Pancreas (tissue), 10 donors: ENCODE measurements at regions not wholly inside any gene's neighbourhood (a gene's known extent, or its start where the extent isn't known, plus 50 kb on each side); places are given as distances from the start of the nearest gene placed in this dataset.

ENCODE experiments used
- ATAC-seq, 4 donors: fragments of 200-7000 bp; cut with Tn5 transposase; one replicate each; pipeline versions ENCODE4 v1.8.0 to v1.9.1; 2020; ENCODE audit warnings: mild to moderate bottlenecking in 4 of 4, moderate library complexity in 4 of 4
- DNase-seq, 6 donors: peaks; one replicate each; pipeline ENCODE4 v3.0.0-alpha.2; 2020
- FAIRE-seq: peaks from 2 replicates; lab custom pipeline; 2012; peaks lifted over from hg19 to GRCh38; lab: Jason Lieb, UNC
- H3K27ac ChIP-seq, 4 donors: fragments of 200-600 bp; sonication (generic); 1 replicate in 3 of 4; 2 replicates in 1 of 4; pipeline versions ENCODE4 v1.5.0 to v1.8.0; 2020
- H3K27me3 ChIP-seq, 4 donors: fragments of 200-600 bp; one replicate each; pipeline ENCODE4 v1.8.0; 2021
- H3K36me3 ChIP-seq, 3 donors: fragments of 200-600 bp; sonication (generic) in 1 of 3; one replicate each; pipeline versions ENCODE4 v1.5.0 to v1.8.0; 2020 to 2021
- H3K4me1 ChIP-seq, 3 donors: fragments of 200-600 bp; one replicate each; pipeline ENCODE4 v1.8.0; 2021
- H3K4me3 ChIP-seq, 4 donors: fragments of 200-600 bp; sonication (generic) in 2 of 4; one replicate each; pipeline versions ENCODE4 v1.5.0 to v1.8.0; 2020 to 2021
- H3K9me3 ChIP-seq, 4 donors: fragments of 200-600 bp; one replicate each; pipeline ENCODE4 v1.8.0; 2021
- WGBS, 2 donors: extraction: QIAGEN DNeasy Blood & Tissue Kit; methylation state at CpG; one replicate each; pipeline ENCODE4 v1.1.7; 2013; 5-methylcytosine and 5-hydroxymethylcytosine counted together
- intact Hi-C, 3 donors: fragments of 100-400 bp; cut with DNase I; formaldehyde crosslinking; loops; one replicate each; pipeline versions ENCODE4 v1.11.1 to v1.14.2; 2022
- TF ChIP-seq, protein P1 (sequence below), 4 donors: fragments of 200-600 bp; sonication (generic) in 3 of 4; IDR thresholded peaks; one replicate each; pipeline versions ENCODE4 v1.5.0 to v1.8.0; 2021; ENCODE audit warnings: antibody characterized with exemption in 4 of 4
- donor health status: healthy with polysubstance abuse.
- donor health status: DM: no; HTN: no; CAD: no; lungs with moderate emphysema.
- donor health status: DM: no; HTN: no; CAD: no.
- donor health status: control.
- donor health status: control.
- donor health status: Bipolar disorder and iron deficiency.
- donor health status: DM: yes; HTN: yes; CAD: no.
- donor health status: DM: no; HTN: no; CAD: no.
- donor health status: DM: no; HTN: no; CAD: no.
- donor health status: DM: yes; HTN: yes; CAD: no.

DNA sequence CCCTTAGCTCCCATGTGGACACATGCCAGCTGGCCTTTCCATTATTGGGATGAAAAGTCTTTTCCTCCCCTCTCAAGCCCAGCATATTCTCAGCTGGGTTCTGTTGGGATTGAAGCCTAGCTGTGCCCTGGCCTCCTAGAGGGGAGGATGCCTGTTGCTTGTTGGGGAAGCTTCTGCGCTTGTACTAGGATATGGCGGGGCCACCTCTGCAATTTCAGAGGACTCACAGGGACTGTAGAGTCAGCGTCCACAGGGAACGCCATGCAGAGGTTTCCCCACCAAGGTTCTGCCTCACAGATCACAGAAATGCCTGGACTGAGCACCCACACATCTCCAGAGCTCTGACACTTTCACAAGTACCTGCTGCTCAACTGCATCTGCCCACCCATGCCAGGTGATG lies 288.7 kb upstream of the FOXQ1 start:
- no peaks in the 10 kb centered on the region for H3K27me3 ChIP-seq
- H3K27ac ChIP-seq: no peak overlapping the region
- TF ChIP-seq, protein P1, sequence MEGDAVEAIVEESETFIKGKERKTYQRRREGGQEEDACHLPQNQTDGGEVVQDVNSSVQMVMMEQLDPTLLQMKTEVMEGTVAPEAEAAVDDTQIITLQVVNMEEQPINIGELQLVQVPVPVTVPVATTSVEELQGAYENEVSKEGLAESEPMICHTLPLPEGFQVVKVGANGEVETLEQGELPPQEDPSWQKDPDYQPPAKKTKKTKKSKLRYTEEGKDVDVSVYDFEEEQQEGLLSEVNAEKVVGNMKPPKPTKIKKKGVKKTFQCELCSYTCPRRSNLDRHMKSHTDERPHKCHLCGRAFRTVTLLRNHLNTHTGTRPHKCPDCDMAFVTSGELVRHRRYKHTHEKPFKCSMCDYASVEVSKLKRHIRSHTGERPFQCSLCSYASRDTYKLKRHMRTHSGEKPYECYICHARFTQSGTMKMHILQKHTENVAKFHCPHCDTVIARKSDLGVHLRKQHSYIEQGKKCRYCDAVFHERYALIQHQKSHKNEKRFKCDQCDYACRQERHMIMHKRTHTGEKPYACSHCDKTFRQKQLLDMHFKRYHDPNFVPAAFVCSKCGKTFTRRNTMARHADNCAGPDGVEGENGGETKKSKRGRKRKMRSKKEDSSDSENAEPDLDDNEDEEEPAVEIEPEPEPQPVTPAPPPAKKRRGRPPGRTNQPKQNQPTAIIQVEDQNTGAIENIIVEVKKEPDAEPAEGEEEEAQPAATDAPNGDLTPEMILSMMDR (IDR thresholded peaks at IDR 0.05): no peak
- no peaks in the 10 kb centered on the region for H3K9me3 ChIP-seq
- no peaks in the 10 kb centered on the region for H3K36me3 ChIP-seq
- no peak for FAIRE-seq
- DNase-seq: no peak
- no peaks in the 10 kb centered on the region for H3K4me1 ChIP-seq
- no peak for ATAC-seq
- H3K4me3 ChIP-seq: no peak overlapping the region
- intact Hi-C loops: no loop called here
- 95 to 98% methylated on average over 4 of the region's 4 CpGs for WGBS, 2 donors

DNA sequence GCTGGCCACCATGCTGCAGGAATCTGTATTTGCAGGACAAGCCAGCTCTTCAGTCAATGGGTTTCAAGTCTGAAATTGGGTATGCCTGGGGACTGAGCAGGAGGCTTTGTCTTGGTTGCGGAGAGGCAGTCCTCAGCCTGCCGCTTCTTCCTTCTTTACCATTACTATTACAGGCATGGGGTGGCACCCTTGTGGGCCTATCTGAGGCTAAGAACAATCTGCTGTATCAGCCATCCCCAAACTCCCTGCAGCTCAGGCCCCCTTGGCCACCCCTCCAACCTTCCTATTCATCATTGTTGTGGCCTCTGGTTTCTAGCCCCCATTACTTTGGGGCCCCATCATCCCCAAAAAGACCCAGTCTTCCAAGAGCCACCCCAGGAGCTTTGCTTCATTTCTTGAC lies 289.2 kb upstream of the FOXQ1 start:
- TF ChIP-seq, protein P1 (IDR thresholded peaks at IDR 0.05): no peak
- no peak for FAIRE-seq
- no peak for ATAC-seq
- WGBS, 2 donors: 94 to 95% methylated on average over 2 of the region's 2 CpGs
- Histone ChIP-seq H3K36me3 (no peaks in the 10 kb centered on the region), H3K27ac (no peak overlapping the region), H3K9me3 (no peaks in the 10 kb centered on the region), H3K27me3 (no peaks in the 10 kb centered on the region), H3K4me1 (no peaks in the 10 kb centered on the region), H3K4me3 (no peak overlapping the region)
- intact Hi-C loops: no loop called here
- no peak for DNase-seq

DNA sequence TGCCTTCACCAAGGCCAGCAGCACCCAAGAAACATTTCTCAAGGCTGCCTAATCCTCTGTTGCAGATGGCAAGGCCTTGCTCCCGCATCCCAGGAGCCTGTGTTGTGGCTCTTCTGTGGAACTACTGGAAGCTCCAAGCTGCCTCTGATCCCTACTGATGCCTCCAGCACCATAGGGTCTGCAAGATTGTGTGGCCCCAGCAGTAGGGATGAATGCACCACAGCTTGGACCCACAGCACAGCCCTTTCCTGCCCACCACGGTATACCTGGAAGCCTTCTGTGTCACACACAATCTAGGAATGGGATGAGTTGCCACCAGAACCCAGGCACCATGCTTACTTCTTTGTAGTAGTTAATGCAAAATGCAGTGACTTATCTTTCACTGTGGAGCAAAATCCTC lies 291.1 kb upstream of the FOXQ1 start:
- H3K27ac ChIP-seq: no peak overlapping the region
- no peaks in the 10 kb centered on the region for H3K27me3 ChIP-seq
- no peaks in the 10 kb centered on the region for H3K9me3 ChIP-seq
- H3K4me1 ChIP-seq: peaks cover 8 to 12% (median 12%) of the 10 kb centered on the region in 3 donors
- no peaks in the 10 kb centered on the region for H3K36me3 ChIP-seq
- intact Hi-C loops: no loop called here
- no peak overlapping the region for H3K4me3 ChIP-seq
- WGBS, 2 donors: 81 to 91% methylated on average over 2 of the region's 2 CpGs
- DNase-seq (no peak), FAIRE-seq (no peak), ATAC-seq (no peak)
- TF ChIP-seq, protein P1 (IDR thresholded peaks at IDR 0.05): no peak

DNA sequence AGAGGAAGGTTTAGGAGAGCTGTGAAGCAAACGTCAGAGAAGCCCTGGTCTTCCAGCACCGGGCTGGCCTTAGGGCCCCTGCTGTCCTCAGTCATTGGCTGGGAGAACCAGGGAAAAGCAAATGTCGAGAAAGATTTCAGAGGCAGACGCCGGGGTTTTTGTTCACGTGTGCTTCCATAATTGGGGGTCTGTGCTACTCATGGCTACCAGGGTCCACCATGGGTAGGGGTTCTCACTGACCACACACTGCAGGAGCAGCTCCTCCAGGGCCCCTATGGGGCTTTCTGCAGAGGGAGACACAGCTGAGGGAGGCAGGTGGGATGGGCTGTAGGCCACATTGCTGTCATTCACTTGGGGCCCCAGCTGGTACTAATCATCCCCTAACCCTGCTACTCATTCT lies 291.8 kb upstream of the FOXQ1 start:
- H3K27me3 ChIP-seq: no peaks in the 10 kb centered on the region
- no peak overlapping the region for H3K27ac ChIP-seq
- DNase-seq: no peak
- no peak for ATAC-seq
- no peaks in the 10 kb centered on the region for H3K36me3 ChIP-seq
- TF ChIP-seq, protein P1 (IDR thresholded peaks at IDR 0.05): no peak
- H3K4me3 ChIP-seq: no peak overlapping the region
- no peaks in the 10 kb centered on the region for H3K9me3 ChIP-seq
- no peak for FAIRE-seq
- WGBS, 2 donors: 90 to 91% methylated on average over 6 of the region's 6 CpGs
- peaks cover 8 to 12% (median 12%) of the 10 kb centered on the region in 3 donors for H3K4me1 ChIP-seq
- intact Hi-C loops: no loop called here

DNA sequence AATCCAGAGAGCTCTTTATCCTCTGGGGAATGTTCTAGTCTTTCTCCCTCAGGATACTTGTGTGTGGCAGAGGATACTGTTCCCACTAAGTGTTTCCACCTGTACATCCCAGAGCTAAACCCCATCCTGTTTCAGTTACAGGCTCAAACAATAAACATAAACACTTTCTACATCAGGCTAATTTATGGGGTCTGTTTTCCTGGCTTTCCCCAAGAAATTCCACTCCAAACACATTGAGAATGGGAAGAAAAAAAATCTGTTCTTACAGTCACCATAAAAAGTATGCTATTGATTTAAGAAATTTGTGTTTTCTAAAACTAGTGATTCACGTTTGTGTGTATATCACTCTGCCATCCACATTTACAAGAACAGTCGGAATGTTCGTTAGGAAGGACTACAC lies 293.9 kb upstream of the FOXQ1 start:
- H3K27ac ChIP-seq: no peak overlapping the region
- 88 to 91% methylated on average over 3 of the region's 3 CpGs for WGBS, 2 donors
- H3K4me3 ChIP-seq: no peak overlapping the region
- TF ChIP-seq, protein P1 (IDR thresholded peaks at IDR 0.05): no peak
- FAIRE-seq (no peak), DNase-seq (no peak), ATAC-seq (no peak)
- H3K27me3 ChIP-seq: no peaks in the 10 kb centered on the region
- H3K4me1 ChIP-seq: peaks cover 8 to 12% (median 12%) of the 10 kb centered on the region in 3 donors
- no peaks in the 10 kb centered on the region for H3K9me3 ChIP-seq
- H3K36me3 ChIP-seq: no peaks in the 10 kb centered on the region
- intact Hi-C loops: no loop called here
